Endodermal cell (in vitro differentiated cells): ENCODE measurements at regions not wholly inside any gene's neighbourhood (a gene's known extent, or its start where the extent isn't known, plus 50 kb on each side); places are given as distances from the start of the nearest gene placed in this dataset.

Source experiments
- DNase-seq: peaks from one replicate; pipeline ENCODE4 v3.0.0-alpha.2; 2017
- H3K27ac ChIP-seq: 2 replicates; pipeline ENCODE4 v1.5.1; 2013; ENCODE audit warnings: mild to moderate bottlenecking, low read depth, low read length, moderate library complexity
- H3K27me3 ChIP-seq: 2 replicates; pipeline ENCODE4 v1.6.1; 2013; ENCODE audit warnings: mild to moderate bottlenecking, low read length, moderate library complexity; ENCODE audit not compliant: insufficient read depth, control insufficient read depth, poor library complexity, severe bottlenecking
- H3K36me3 ChIP-seq: 2 replicates; pipeline ENCODE4 v1.7.0; 2013; ENCODE audit warnings: mild to moderate bottlenecking, low read length, moderate library complexity; ENCODE audit not compliant: control insufficient read depth, insufficient read depth
- H3K4me1 ChIP-seq: one replicate; pipeline ENCODE4 v1.7.0; 2013; ENCODE audit warnings: low read length; ENCODE audit not compliant: control insufficient read depth, insufficient read depth
- H3K4me3 ChIP-seq: 2 replicates; pipeline ENCODE4 v1.5.1; 2013; ENCODE audit warnings: mild to moderate bottlenecking, low read length, moderate library complexity
- H3K9ac ChIP-seq: 2 replicates; pipeline ENCODE4 v1.6.1; 2013; ENCODE audit warnings: mild to moderate bottlenecking, low read length, moderate library complexity; ENCODE audit not compliant: poor library complexity, severe bottlenecking; ENCODE audit errors: extremely low read depth
- H3K9me3 ChIP-seq: 2 replicates; pipeline ENCODE4 v1.6.1; 2013; ENCODE audit warnings: mild to moderate bottlenecking, low read length, moderate library complexity; ENCODE audit not compliant: control insufficient read depth
- H3K27ac Mint-ChIP-seq: 2 replicates; pipeline ENCODE4 v1.8.0; 2020; ENCODE audit warnings: mixed read lengths
- H3K27me3 Mint-ChIP-seq: 2 replicates; pipeline ENCODE4 v1.8.0; 2021; ENCODE audit warnings: mild to moderate bottlenecking, mixed read lengths; ENCODE audit not compliant: insufficient read depth
- H3K36me3 Mint-ChIP-seq: 2 replicates; pipeline ENCODE4 v1.8.0; 2020; ENCODE audit warnings: low read depth, mixed read lengths
- H3K4me1 Mint-ChIP-seq: 2 replicates; pipeline ENCODE4 v1.8.0; 2020; ENCODE audit warnings: mixed read lengths
- H3K4me3 Mint-ChIP-seq: 2 replicates; pipeline ENCODE4 v1.8.0; 2020; ENCODE audit warnings: mild to moderate bottlenecking, moderate library complexity, mixed read lengths
- H3K9me3 Mint-ChIP-seq: 2 replicates; pipeline ENCODE4 v1.8.0; 2020; ENCODE audit warnings: mild to moderate bottlenecking, mixed read lengths
- WGBS, 2 experiments: methylation state at CpG; one replicate each; pipeline versions ENCODE4 v1.1.5 to v1.1.7; 2013; ENCODE audit warnings: missing lambda C conversion rate in 2 of 2, mixed read lengths in 1 of 2; ENCODE audit not compliant: insufficient coverage in 1 of 2, insufficient read length in 1 of 2; 5-methylcytosine and 5-hydroxymethylcytosine counted together
- TF ChIP-seq, protein P1 (sequence below): fragments of 200-600 bp; sonication (generic); conservative IDR thresholded peaks from 2 replicates; pipeline ENCODE4 v1.5.0; 2021; ENCODE audit warnings: antibody characterized with exemption, mild to moderate bottlenecking

DNA sequence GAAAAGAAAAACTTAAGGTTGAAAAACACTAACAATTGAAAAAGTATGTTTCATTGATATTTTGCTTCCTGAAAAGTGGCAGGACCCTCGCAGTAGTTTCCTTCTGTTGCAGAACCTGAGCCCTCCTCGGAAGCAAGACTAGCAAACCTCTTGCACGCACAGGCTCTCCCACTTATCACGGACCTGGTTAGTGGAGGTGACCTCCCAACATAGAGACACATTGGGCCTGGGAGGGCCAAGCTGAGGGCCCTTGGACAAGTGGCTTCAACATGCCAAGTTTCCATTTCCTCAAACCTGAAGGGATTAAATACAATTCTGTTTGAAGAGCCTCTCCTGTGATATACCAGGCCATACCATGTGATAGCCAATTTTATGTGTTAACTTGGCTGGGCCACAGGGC, 133.4 kb upstream of the AGAP1 start:
- no peaks in the 10 kb centered on the region for H3K9me3 ChIP-seq
- Mint-ChIP-seq H3K36me3 (no peaks in the 10 kb centered on the region), H3K9me3 (no peaks in the 10 kb centered on the region), H3K4me3 (no peak overlapping the region), H3K4me1 (no peaks in the 10 kb centered on the region), H3K27me3 (no peaks in the 10 kb centered on the region), H3K27ac (no peak overlapping the region)
- TF ChIP-seq, protein P1, sequence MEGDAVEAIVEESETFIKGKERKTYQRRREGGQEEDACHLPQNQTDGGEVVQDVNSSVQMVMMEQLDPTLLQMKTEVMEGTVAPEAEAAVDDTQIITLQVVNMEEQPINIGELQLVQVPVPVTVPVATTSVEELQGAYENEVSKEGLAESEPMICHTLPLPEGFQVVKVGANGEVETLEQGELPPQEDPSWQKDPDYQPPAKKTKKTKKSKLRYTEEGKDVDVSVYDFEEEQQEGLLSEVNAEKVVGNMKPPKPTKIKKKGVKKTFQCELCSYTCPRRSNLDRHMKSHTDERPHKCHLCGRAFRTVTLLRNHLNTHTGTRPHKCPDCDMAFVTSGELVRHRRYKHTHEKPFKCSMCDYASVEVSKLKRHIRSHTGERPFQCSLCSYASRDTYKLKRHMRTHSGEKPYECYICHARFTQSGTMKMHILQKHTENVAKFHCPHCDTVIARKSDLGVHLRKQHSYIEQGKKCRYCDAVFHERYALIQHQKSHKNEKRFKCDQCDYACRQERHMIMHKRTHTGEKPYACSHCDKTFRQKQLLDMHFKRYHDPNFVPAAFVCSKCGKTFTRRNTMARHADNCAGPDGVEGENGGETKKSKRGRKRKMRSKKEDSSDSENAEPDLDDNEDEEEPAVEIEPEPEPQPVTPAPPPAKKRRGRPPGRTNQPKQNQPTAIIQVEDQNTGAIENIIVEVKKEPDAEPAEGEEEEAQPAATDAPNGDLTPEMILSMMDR = no peak
- no peak overlapping the region for H3K4me3 ChIP-seq
- WGBS, 2 experiments = 94 to 98% methylated on average over 4 of the region's 4 CpGs
- no peaks in the 10 kb centered on the region for H3K27me3 ChIP-seq
- no peak for DNase-seq
- H3K4me1 ChIP-seq = no peaks in the 10 kb centered on the region
- H3K27ac ChIP-seq = no peak overlapping the region
- no peaks in the 10 kb centered on the region for H3K36me3 ChIP-seq
- no peak overlapping the region for H3K9ac ChIP-seq

DNA sequence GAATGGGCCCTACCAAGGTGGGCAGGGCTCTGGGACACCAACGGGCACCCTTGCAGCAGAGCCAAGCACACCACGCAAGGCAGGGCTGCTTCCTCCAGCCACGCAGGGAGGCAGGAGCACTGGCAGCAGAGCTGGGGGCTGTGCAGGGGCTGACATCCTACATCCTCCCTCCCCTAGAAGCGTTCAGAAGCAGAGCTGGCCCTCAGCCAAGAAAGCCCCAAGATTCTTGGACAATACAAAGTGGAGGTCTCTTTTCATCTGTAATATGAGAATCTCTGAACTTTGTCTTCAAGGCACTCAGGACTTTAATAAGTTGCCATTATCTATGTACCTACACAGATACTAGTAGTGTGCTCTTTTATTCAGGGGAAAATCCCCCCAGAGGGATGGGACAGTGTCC, 128.1 kb upstream of the AGAP1 start:
- DNase-seq = no peak
- WGBS, 2 experiments = 84% methylated on average over 4 of the region's 4 CpGs; no CpG with 5 or more reads in 1 of the 2 experiments
- H3K4me3 Mint-ChIP-seq = no peak overlapping the region
- TF ChIP-seq, protein P1 = no peak
- no peaks in the 10 kb centered on the region for H3K27me3 ChIP-seq
- H3K27ac Mint-ChIP-seq = no peak overlapping the region
- no peaks in the 10 kb centered on the region for H3K4me1 ChIP-seq
- H3K9me3 Mint-ChIP-seq = no peaks in the 10 kb centered on the region
- H3K4me3 ChIP-seq = no peak overlapping the region
- H3K27me3 Mint-ChIP-seq = peaks cover 2% of the 10 kb centered on the region
- H3K9ac ChIP-seq = no peak overlapping the region
- no peaks in the 10 kb centered on the region for H3K36me3 ChIP-seq
- no peaks in the 10 kb centered on the region for H3K9me3 ChIP-seq
- no peaks in the 10 kb centered on the region for H3K4me1 Mint-ChIP-seq
- H3K27ac ChIP-seq = no peak overlapping the region
- no peaks in the 10 kb centered on the region for H3K36me3 Mint-ChIP-seq

DNA sequence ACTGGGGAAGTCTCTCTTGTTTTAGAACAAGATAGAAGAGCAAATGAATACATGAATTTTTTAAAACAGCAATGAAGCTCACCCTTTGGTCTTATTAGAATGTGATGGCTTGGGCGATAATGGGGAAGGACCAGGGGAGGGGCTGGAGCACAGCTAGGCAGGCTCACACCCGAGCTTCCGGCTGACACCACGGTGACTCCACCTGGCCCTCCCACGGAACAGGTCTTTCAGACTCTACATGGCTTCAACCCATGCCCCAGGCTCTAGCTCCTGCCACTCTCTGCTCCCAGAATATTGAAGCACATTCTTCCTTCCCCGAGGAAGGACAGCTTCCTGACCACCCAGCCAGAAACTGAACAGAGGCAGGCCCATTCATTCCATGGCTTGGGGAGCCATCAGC, 127.5 kb upstream of the AGAP1 start:
- H3K4me3 ChIP-seq = no peak overlapping the region
- Mint-ChIP-seq H3K36me3 (no peaks in the 10 kb centered on the region), H3K4me3 (no peak overlapping the region), H3K27me3 (peaks cover 2% of the 10 kb centered on the region), H3K9me3 (no peaks in the 10 kb centered on the region), H3K27ac (no peak overlapping the region), H3K4me1 (no peaks in the 10 kb centered on the region)
- H3K27ac ChIP-seq = no peak overlapping the region
- DNase-seq = no peak
- 92 to 100% methylated on average over 1 to 6 of the region's 6 CpGs for WGBS, 2 experiments
- TF ChIP-seq, protein P1 = no peak
- H3K9me3 ChIP-seq = no peaks in the 10 kb centered on the region
- H3K27me3 ChIP-seq = no peaks in the 10 kb centered on the region
- no peaks in the 10 kb centered on the region for H3K36me3 ChIP-seq
- H3K4me1 ChIP-seq = no peaks in the 10 kb centered on the region
- H3K9ac ChIP-seq = no peak overlapping the region
